Body of pancreas (tissue), 4 donors: ENCODE measurements at regions not wholly inside any gene's neighbourhood (a gene's known extent, or its start where the extent isn't known, plus 50 kb on each side); places are given as distances from the start of the nearest gene placed in this dataset.
"Not testable (repeated sequence)": the region's sequence is repeated elsewhere in the genome, so short reads cannot be mapped to it uniquely, and the experiment has no call there.

Experiments
- ATAC-seq: fragments of 150-250 bp; one replicate; pipeline ENCODE4 v1.9.1; 2016
- DNase-seq, 4 donors: peaks; one replicate each; pipeline ENCODE4 v3.0.0-alpha.2; 2019
- H3K27ac ChIP-seq, 4 donors: fragments of 200-600 bp; sonication (generic); 1 replicate in 3 of 4; 2 replicates in 1 of 4; pipeline versions ENCODE4 v1.5.1 to v1.6.1; 2016 to 2019; ENCODE audit warnings: mild to moderate bottlenecking in 1 of 4, mixed read lengths in 1 of 4, moderate library complexity in 1 of 4
- H3K27me3 ChIP-seq, 2 donors: fragments of 200-600 bp; sonication (generic); one replicate each; pipeline ENCODE4 v1.6.0; 2016; ENCODE audit warnings: mild to moderate bottlenecking in 1 of 2
- H3K36me3 ChIP-seq, 2 donors: fragments of 200-600 bp; sonication (generic); replicated peaks in 1 of 2; 2 replicates each; pipeline ENCODE4 v1.5.1; 2016; ENCODE audit warnings: low read depth in 2 of 2; ENCODE audit not compliant: insufficient read depth in 1 of 2
- H3K4me1 ChIP-seq: fragments of 200-600 bp; sonication (generic); one replicate; pipeline ENCODE4 v1.6.0; 2016
- H3K4me3 ChIP-seq, 2 donors: fragments of 200-600 bp; sonication (generic); 1 replicate in 1 of 2; 2 replicates in 1 of 2; pipeline ENCODE4 v1.5.1; 2016 to 2019
- H3K9me3 ChIP-seq, 3 donors: fragments of 200-600 bp; sonication (generic); 1 replicate in 2 of 3; 2 replicates in 1 of 3; pipeline ENCODE4 v1.5.1; 2016
- CTCF ChIP-seq, 7 experiments: fragments of 450-650 bp in 4 of 7; fragments of 200-600 bp in 3 of 7; sonication (generic) in 3 of 7; IDR thresholded peaks; one replicate each; pipeline ENCODE4 v1.5.1; 2016 to 2019; ENCODE audit warnings: antibody characterized with exemption in 7 of 7
- POLR2A ChIP-seq, 3 donors: fragments of 450-650 bp; IDR thresholded peaks; one replicate each; pipeline ENCODE4 v1.6.1; 2016; ENCODE audit warnings: antibody characterized with exemption in 3 of 3, mild to moderate bottlenecking in 2 of 3
- WGBS, 2 donors: methylation state at CpG; one replicate each; pipeline ENCODE4 v1.1.5; 2017; 5-methylcytosine and 5-hydroxymethylcytosine counted together
- intact Hi-C: fragments of 100-400 bp; cut with DNase I; formaldehyde crosslinking; loops from one replicate; pipeline ENCODE4 v1.15.1; 2023

DNA sequence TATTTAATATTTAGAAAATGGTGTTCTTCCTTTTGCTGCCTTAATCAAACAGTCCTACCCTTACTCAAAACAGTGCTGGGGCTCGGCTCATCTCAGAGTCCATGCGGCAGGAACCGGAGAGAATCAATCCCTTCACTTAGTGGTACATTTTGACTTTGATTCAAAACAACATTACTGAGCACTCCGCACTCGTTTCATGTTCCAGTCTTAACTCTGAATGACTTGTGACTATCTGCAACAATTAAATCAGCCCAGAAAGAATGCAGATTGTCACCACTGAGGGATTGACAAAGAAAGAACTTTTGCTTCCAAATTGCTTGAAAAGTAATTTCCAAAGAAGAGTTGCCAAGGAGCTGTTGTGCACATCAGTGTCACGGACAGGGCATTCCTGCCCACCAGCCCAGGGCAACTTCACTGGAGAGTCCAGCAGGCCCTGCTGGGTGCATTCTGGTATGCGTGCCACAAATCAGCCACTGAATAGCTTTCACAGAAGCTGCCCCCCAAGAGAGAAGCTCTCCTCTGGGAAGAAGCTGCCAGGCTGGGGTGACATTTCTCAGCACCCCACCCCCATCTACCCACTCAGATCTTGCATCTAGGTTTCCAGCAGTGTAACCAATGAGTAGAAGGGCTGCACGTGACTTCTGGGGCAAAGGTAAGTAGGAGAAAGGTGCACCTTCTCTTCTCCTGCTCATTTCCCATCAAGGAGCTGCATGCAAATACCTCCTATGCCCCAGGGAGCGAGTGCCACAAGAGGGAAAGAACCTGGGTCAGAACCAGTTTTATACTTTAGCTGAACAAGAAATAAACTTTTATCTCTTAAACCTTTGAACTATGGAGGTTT, 84.6 kb upstream of the ATP8B1 start:
- no peak overlapping the region for H3K4me3 ChIP-seq
- peaks cover 0 to 8% (median 0%) of the 10 kb centered on the region in 3 donors for H3K9me3 ChIP-seq
- H3K4me1 ChIP-seq = no peaks in the 10 kb centered on the region
- DNase-seq (no peak), ATAC-seq (no peak)
- no peaks in the 10 kb centered on the region for H3K27me3 ChIP-seq
- 80 to 88% methylated on average over 9 of the region's 9 CpGs for WGBS, 2 donors
- no peak overlapping the region for H3K27ac ChIP-seq
- no peak for TF ChIP-seq CTCF (IDR thresholded peaks at IDR 0.05)
- no peak for TF ChIP-seq POLR2A (IDR thresholded peaks at IDR 0.05)
- H3K36me3 ChIP-seq = no peaks in the 10 kb centered on the region
- intact Hi-C loops = loop anchor here (10.0 kb wide), 1 partner anchor 147 kb away; no protein-coding TSS in a partner anchor

DNA sequence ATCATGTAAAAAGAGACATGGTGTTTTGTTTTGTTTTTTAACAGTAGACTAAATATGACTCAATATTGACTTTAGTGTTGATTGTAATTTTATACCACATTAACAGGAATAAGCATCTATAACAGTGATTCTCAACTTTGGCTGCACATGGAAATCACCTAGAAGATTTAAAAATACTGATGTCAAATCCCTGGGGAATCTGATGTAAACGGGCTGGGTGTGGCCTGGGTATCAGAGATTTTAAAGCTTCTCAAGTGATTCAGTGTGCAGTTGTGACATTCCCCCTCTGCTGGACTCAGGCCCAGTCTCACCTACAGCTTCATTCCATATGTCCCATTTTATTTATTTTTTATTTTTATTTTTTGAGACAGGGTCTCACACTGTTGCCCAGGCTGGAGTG, 82.8 kb upstream of the ATP8B1 start:
- DNase-seq (no peak), ATAC-seq (no peak)
- Histone ChIP-seq H3K4me1 (no peaks in the 10 kb centered on the region), H3K27ac (no peak overlapping the region), H3K27me3 (no peaks in the 10 kb centered on the region), H3K36me3 (no peaks in the 10 kb centered on the region), H3K4me3 (no peak overlapping the region), H3K9me3 (peaks cover 0 to 8% (median 0%) of the 10 kb centered on the region in 3 donors)
- 68 to 70% methylated on average over 1 of the region's 1 CpG for WGBS, 2 donors
- intact Hi-C loops = loop anchor here (10.0 kb wide), 1 partner anchor 149 kb away; no protein-coding TSS in a partner anchor
- TF ChIP-seq CTCF (IDR thresholded peaks at IDR 0.05) = no peak
- TF ChIP-seq POLR2A (IDR thresholded peaks at IDR 0.05) = no peak

GRCh38 chr18:57882465-57882864, 79.3 kb upstream of the ATP8B1 start:
- no peaks in the 10 kb centered on the region for H3K27me3 ChIP-seq
- ATAC-seq (no peak), DNase-seq (no peak)
- TF ChIP-seq CTCF (IDR thresholded peaks at IDR 0.05) = no peak
- TF ChIP-seq POLR2A (IDR thresholded peaks at IDR 0.05) = no peak
- H3K9me3 ChIP-seq = no peaks in the 10 kb centered on the region
- H3K36me3 ChIP-seq = no peaks in the 10 kb centered on the region
- H3K27ac ChIP-seq = no peak overlapping the region
- no peak overlapping the region for H3K4me3 ChIP-seq
- WGBS, 2 donors = 44 to 48% methylated on average over 3 of the region's 3 CpGs
- intact Hi-C loops = loop anchor here (10.0 kb wide), 1 partner anchor 152 kb away; no protein-coding TSS in a partner anchor
- no peaks in the 10 kb centered on the region for H3K4me1 ChIP-seq

GRCh38 chr18:57881818-57882413, 78.8 kb upstream of the ATP8B1 start:
- no peak overlapping the region for H3K4me3 ChIP-seq
- H3K27ac ChIP-seq = no peak overlapping the region
- intact Hi-C loops = loop anchor here (10.0 kb wide), 1 partner anchor 153 kb away; no protein-coding TSS in a partner anchor
- H3K9me3 ChIP-seq = no peaks in the 10 kb centered on the region
- no peaks in the 10 kb centered on the region for H3K4me1 ChIP-seq
- peak; percentile 82 to 92 (median 90) for TF ChIP-seq CTCF (IDR thresholded peaks at IDR 0.05)
- TF ChIP-seq POLR2A (IDR thresholded peaks at IDR 0.05) = no peak
- ATAC-seq (peak; percentile 96), DNase-seq (peak; percentile 73 to 77 (median 76))
- 19 to 39% methylated on average over 8 to 10 of the region's 10 CpGs for WGBS, 2 donors
- H3K27me3 ChIP-seq = no peaks in the 10 kb centered on the region
- H3K36me3 ChIP-seq = no peaks in the 10 kb centered on the region

DNA sequence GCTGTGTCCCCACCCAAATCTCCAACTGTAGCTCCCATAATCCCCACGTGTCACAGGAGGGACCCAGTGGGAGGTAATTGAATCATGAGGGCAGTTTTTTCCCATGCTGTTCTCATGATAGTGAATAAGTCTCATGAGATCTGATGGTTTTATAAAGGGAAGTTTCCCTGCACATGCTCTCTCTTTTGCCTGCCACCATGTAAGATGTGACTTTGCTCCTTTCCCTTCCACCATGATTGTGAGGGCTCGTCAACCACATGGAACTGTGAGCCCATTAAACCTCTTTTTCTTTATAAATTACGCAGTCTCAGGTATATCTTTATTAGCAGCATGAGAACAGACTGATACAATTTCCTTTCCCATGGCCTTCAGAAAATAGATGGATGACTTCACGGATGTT, 76.8 kb upstream of the ATP8B1 start:
- H3K4me3 ChIP-seq, DNase-seq, H3K27ac ChIP-seq, H3K9me3 ChIP-seq, H3K36me3 ChIP-seq, ATAC-seq, H3K27me3 ChIP-seq, H3K4me1 ChIP-seq: not testable (repeated sequence)
- 92 to 99% methylated on average over 4 of the region's 4 CpGs for WGBS, 2 donors
- intact Hi-C loops = loop anchor here (10.0 kb wide), 2 partner anchors 155 to 245 kb away; no protein-coding TSS in a partner anchor
